ENCODE measurements at regions not wholly inside any gene's neighbourhood (a gene's known extent, or its start where the extent isn't known, plus 50 kb on each side); places are given as distances from the start of the nearest gene placed in this dataset.

DNA sequence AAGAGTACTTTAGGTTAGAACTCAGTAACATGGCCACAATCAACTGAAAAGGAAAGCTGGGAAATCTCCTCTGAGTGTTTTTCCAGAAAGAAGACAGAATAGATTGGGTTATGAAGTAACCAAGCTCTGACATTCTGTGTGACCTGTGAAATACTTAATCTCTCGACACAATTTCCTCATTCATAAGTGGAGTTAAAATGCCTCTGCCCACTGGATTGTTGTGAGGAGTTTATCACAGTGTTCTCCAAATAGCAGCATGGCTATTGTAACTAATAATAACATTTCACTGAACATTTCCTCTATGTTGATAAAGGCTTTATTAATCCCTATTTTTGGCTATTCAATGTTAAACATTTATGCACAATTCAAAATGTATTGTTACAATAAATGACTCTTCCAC is 311.0 kb downstream of the GABRB2 start:
- no peak for DNase-seq (ENCODE audit: low read depth in 3 of 3, low spot score in 2 of 3)

GRCh38 chr5:161233553-161233952 is 313.0 kb downstream of the GABRB2 start:
- no peak for DNase-seq (ENCODE audit: low read depth in 3 of 3, low spot score in 2 of 3)

DNA sequence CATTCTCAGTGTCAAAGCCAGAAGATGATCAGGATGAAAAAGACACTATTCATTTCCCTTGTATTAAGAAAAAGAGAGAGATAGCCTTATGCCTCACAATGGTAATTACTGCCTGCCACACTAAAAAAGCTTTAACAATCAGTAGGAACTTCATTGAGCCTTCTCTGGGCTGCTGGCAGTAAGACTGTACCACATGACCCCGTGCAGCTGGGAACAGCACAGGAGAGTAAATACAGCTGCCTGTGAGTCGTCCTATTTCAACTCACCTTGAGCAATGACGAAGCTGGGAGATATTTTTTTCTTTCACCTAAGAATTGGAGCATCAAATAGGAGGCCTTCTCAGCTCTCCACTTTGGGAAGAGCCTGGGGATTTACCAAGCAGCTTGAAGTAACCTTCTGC is 316.3 kb downstream of the GABRB2 start:
- DNase-seq (ENCODE audit: low read depth in 3 of 3, low spot score in 2 of 3): no peak

DNA sequence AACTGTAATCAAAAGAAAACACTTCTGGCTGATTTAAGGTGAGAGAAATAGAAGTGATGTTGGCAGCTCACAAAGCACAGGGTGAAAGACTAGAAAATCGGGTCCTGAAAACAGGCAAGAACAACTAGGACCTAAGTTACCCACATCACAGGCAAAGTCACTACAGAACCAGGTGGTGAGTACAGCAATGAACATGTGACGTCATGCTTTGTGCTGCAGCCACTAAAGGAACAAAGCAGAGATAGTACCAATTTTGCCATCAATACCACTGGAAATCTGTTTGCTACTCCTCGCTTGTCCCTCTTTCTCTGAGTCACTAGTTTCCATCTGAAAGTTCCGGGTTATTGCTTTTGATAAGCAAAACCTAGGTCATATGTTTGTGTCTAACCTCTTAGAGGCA is 326.7 kb downstream of the GABRB2 start:
- DNase-seq (ENCODE audit: low read depth in 3 of 3, low spot score in 2 of 3): no peak

DNA sequence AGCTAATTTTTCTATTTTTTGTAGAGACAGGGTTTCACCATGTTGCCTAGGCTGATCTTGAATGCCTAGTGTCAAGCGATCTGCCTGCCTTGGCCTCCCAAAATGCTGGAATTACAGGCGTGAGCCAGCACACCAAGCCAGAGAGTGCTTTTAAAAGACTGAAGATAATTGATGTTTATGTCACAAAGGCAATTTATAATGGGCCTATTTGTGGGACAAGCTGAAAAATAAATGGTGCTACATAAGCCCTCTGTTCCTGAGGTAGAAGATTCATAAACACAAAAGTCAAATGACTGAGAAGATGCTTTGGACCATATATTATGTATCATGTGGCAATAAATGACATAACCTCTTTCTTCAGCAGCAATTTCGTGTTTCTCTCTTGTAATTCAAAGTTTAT is 329.6 kb downstream of the GABRB2 start:
- DNase-seq (ENCODE audit: low read depth in 3 of 3, low spot score in 2 of 3): no peak

DNA sequence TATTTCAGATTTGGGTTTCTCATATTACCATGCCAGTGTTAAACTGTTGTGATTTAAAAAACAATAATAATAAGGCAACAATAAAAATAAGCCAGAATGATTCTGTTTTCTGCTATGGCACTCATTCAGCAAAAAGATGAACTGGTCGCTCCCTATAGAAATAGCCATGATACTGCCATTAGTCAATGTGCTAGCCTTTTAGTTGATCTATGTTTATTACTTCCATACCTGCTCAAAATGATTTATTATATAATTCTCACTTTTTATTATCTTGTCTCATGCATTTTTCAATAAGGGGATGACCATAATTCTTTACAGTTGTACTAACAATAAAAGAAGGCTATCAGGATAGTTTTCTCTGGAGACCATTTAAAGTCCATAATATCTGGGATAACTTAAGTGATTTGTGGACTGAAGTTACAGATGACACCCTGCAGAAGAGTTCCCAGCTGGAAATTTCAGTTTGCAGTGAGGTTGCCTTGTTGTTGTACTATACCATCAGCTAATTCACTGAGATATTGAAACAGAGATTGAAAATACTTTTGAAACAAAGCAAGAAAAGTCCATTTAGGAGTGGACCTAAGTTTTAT is 334.3 kb downstream of the GABRB2 start:
- DNase-seq (ENCODE audit: low read depth in 3 of 3, low spot score in 2 of 3): no peak

GRCh38 chr5:161201558-161201957 is 345.0 kb downstream of the GABRB2 start:
- no peak for DNase-seq (ENCODE audit: low read depth in 3 of 3, low spot score in 2 of 3)

DNA sequence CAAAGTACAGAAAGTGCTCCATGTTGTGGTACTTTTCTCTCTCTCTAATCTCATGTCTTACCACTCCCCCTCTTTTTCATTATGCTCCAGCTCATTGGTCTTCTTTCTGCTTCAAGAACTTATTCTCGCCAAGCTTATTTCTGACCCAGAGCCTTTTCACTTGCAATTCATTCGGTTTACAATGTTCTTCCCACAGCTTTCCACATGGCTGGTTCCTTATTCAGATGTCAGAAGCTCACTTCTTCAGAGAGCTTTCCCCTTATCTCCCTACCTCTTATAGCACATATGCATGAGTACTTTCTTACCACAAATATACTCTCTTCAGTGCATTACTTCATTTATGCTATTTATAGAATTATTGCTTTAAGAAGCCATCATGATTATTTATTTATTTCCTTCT is 338.8 kb upstream of the ATP10B start:
- no peak for DNase-seq (ENCODE audit: low read depth in 3 of 3, low spot score in 2 of 3)

- DNase-seq (ENCODE audit: low read depth in 3 of 3, low spot score in 2 of 3): no peak
These were observed 338.1 kb upstream of the ATP10B start for GRCh38 chr5:161190086-161190485.

- DNase-seq (ENCODE audit: low read depth in 3 of 3, low spot score in 2 of 3): no peak
These were observed 337.4 kb upstream of the ATP10B start for GRCh38 chr5:161189452-161189851.

DNA sequence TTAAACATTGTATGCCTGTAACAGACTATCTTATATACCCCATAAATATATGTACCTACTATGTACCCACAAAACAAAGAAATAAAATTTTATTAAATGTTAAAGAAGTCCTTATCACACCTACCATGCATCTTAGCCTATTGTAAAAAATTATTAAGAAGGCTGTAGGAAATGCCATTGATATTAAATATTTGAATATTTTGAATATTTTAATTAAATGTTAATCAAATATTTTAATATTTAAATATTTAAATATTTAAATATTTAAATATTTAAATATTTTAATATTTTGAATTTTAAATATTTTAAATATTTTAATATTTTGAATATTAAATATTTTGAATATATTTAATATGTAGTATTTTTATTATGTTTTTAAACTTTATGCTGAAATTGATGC is 331.5 kb upstream of the ATP10B start:
- DNase-seq (ENCODE audit: low read depth in 3 of 3, low spot score in 2 of 3): no peak

- no peak for DNase-seq (ENCODE audit: low read depth in 3 of 3, low spot score in 2 of 3)
These were observed 324.2 kb upstream of the ATP10B start for GRCh38 chr5:161176221-161176620.

DNA sequence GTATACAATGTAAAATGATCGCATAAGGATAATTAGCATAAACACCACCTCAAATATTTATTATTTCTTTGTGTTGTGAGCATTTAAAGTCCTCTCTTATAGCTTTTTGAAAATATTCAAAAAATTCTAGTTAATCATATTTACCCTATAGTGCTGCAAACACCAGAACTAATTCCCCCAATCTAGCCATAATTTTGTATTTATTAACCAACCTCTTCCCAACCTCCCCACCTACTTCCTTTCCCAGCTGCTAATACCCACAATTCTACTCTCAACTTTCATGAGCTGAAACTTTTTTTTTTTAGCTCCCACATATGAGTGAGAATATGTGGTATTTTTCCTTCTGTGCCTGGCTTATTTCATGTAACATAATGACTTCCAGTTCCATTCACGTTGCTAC is 317.8 kb upstream of the ATP10B start:
- no peak for DNase-seq (ENCODE audit: low read depth in 3 of 3, low spot score in 2 of 3)

DNA sequence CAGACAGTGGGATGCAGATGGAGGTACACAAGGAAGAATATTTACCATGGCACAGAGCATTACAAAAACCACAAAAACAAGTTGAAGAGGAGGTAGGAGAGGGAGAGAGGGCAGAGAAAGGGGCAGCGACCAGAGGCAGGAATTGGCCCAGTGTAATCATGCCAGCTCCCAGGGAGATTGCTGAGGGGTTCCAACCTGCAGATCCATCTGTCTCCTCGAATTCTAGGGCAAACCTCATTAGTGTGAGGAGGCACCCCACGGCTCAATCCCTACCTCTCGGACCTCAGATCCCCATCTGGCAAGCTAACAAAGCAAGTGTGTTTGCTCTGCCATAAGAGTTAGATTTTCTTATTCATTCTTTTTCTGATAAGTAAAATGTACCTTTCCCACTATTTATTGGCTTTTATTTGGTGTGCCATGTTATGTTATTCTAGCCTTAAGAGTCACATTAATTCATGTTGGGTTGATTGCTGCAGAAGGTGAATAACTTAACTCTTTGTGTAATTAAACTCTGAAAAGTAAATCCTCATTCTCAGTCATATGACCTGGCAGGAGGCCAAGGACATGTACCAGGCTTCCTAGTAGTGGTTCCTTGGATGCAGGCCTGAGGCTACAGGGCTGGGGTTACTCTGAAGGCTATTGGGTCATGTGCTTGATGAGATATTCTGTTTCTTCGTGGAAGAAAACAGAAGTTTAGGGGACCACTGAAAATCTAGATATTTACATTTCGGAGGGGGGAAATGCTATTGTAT is 315.2 kb upstream of the ATP10B start:
- no peak for DNase-seq (ENCODE audit: low read depth in 3 of 3, low spot score in 2 of 3)

DNA sequence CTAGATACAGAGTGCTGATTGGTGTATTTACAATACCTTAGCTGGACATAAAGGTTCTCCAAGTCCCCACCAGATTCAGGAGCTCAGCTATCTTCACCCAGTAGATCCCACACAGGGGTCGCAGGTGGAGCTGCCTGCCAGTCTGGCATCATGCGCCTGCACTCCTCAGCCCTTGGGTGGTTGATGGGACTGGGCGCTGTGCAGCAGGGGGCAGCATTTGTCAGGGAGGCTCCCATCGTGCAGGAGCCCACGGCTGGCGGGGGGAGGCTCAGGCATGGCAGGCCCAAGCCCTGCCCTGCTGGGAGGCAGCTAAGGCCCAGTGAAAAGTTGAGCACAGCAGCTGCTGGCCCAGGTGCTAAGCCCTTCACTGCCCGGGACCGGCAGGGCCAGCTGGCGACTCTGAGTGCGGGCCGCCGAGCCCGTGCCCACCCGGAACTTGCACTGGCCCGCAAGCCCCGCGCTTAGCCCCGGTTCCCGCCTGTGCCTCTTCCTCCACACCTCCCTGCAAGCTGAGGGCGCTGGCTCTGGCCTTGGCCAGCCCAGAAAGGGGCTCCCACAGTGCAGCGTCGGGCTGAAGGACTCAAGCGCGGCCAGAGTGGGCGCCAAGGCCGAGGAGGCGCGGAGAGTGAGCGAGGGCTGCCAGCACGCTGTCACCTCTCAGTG is 314.1 kb upstream of the ATP10B start:
- no peak for DNase-seq (ENCODE audit: low read depth in 3 of 3, low spot score in 2 of 3)

- DNase-seq (ENCODE audit: low read depth in 3 of 3, low spot score in 2 of 3): no peak
These were observed 305.9 kb upstream of the ATP10B start for GRCh38 chr5:161157925-161158324.

DNA sequence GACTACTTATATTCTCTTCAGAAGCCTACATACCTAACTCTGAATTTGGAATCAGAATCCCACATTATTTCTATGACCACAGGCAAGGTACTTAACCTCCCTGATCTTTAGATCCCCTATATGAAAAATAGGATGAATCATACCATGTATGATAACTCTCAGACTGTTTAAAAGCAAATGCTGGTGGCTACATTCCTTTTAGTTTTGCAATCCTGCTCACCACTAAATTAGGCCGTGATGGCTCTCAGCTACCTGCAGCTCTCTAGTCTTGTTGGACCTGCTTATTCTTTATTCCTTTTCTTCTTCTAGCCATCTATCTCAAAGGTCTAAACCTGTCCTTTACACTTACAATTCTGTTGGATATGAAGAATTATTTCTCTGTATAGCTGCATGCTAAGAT is 303.4 kb upstream of the ATP10B start:
- DNase-seq (ENCODE audit: low read depth in 3 of 3, low spot score in 2 of 3): no peak

- no peak for DNase-seq (ENCODE audit: low read depth in 3 of 3, low spot score in 2 of 3)
These were observed 300.5 kb upstream of the ATP10B start for GRCh38 chr5:161152415-161152940.

DNA sequence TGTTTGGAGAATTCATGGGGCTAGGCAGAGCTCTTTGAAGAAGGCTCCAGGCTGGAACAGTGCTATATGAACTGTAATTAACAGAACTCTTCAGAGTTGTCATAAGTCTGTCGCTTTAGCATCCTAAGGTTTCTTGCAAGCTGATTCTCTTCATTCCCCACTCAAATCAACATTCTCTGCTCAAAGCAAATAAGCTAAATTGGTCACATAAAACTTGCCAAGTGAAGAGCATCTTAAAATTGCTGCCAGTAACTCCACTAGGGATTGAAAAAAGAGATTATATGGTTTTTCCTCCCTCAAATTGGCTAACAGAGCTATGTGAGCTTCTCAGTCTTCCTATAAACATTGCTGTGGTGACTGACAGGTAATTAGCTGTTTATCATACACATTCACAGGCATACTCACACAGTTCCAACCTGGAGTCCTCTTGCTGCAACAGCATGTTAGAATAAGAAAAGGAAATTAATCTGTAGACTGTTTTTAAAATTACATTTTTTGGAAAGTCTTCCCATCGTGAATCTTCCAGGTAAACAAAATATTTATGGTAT is 298.5 kb upstream of the ATP10B start:
- no peak for DNase-seq (ENCODE audit: low read depth in 3 of 3, low spot score in 2 of 3)

DNA sequence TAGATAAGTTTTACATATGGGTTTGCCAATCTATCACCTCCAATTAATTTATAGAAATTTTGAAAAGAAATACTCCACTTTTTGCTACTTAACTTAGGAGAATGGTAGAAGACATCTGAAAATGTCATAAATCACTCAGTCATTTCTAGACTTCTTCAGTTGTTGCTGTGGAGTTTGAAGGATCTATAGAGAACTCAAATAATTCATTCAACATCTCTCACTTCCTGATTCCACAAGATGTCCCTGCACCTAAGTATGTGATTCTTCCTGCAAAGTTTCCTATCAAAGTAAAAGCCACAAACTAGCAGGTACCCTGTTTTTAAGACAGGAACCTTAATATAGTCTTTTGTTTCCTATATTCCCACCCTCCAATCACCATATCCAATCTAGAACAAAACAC is 297.1 kb upstream of the ATP10B start:
- no peak for DNase-seq (ENCODE audit: low read depth in 3 of 3, low spot score in 2 of 3)

DNA sequence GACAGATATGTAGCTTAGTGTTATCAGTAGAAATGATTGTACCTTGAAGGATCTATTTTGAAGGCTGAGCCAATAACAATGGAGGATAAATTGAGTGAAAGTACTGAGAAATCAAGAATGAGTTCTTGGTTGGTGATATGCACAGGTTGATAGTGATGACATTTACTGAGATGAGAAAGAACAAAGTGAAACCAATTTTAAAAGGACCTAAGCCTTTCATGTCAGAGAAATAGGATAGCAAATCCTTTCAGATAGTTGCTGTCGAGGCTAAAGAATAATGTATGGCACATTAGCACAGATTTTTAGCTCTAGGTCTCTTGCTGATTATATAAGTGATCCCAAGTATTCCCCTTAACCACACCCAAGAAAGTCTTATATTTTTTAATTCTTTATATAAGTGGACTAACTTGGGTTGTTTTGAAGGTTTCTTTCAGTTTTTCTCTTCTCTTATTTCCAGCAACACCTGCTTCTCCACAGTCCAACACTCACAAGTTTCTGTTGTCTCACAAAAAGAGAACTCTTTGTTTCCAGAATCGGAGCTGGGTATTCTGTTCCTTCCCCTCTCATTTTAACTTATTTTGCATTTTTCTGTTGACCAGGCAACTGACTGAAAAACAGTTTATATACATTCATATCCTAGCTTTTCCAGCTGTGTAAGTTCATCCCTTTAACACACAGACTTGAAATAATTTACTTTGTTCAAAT is 286.9 kb upstream of the ATP10B start:
- DNase-seq (ENCODE audit: low read depth in 3 of 3, low spot score in 2 of 3): no peak
